GM10248 (cell line): ENCODE measurements at regions not wholly inside any gene's neighbourhood (a gene's known extent, or its start where the extent isn't known, plus 50 kb on each side); places are given as distances from the start of the nearest gene placed in this dataset.

Experiments
- CTCF ChIA-PET: fragments of 300-600 bp; sonication (Branson Sonifier 250); formaldehyde crosslinking; extraction: SDS; loops from one replicate; lab custom pipeline; 2021; ENCODE audit warnings: antibody characterized with exemption; lab: Yijun Ruan, JAX
- POLR2A ChIA-PET: fragments of 350-650 bp; sonication (Branson Sonifier 250); formaldehyde crosslinking; extraction: SDS; loops from one replicate; lab custom pipeline; 2020; ENCODE audit warnings: antibody characterized with exemption; lab: Yijun Ruan, JAX
- DNase-seq: peaks from one replicate; pipeline ENCODE4 v3.0.0; 2012; ENCODE audit errors: extremely low spot score
- CTCF ChIP-seq: IDR thresholded peaks from 2 replicates; pipeline ENCODE4 v1.5.1; 2012; ENCODE audit warnings: mild to moderate bottlenecking, low read depth; ENCODE audit errors: extremely low read depth, missing control alignments, control extremely low read depth

- TF ChIP-seq CTCF, result no peak
- DNase-seq, result no peak
- ChIA-PET POLR2A (no interaction called here), CTCF (interaction anchor here (0.8 kb wide), 1 partner anchor 11 kb away, joined by 3 read pairs; no protein-coding TSS in a partner anchor)
Measured at GRCh38 chr5:4212071-4212739, 616.6 kb downstream of the IRX1 start.

- ChIA-PET CTCF (no interaction called here), POLR2A (no interaction called here)
- DNase-seq, result no peak
- TF ChIP-seq CTCF, result no peak
Measured at GRCh38 chr5:4212981-4213819, 617.6 kb downstream of the IRX1 start.

- DNase-seq, result no peak
- ChIA-PET POLR2A (no interaction called here), CTCF (interaction anchor here (1.6 kb wide), 1 partner anchor 12 kb away, joined by 5 read pairs; no protein-coding TSS in a partner anchor)
- TF ChIP-seq CTCF, result no peak
Measured at GRCh38 chr5:4215143-4215542, 619.5 kb downstream of the IRX1 start.

- TF ChIP-seq CTCF, result no peak
- ChIA-PET CTCF (interaction anchor here (1.6 kb wide), 1 partner anchor 11 kb away, joined by 5 read pairs; no protein-coding TSS in a partner anchor), POLR2A (no interaction called here)
- DNase-seq, result no peak
Measured at GRCh38 chr5:4216142-4216541, 620.5 kb downstream of the IRX1 start.

- TF ChIP-seq CTCF, result no peak
- DNase-seq, result no peak
- ChIA-PET CTCF (no interaction called here), POLR2A (no interaction called here)
Measured at GRCh38 chr5:4220016-4220415, 624.4 kb downstream of the IRX1 start.

- ChIA-PET CTCF (no interaction called here), POLR2A (no interaction called here)
Measured at GRCh38 chr5:4221048-4221447, 625.4 kb downstream of the IRX1 start.

More at GRCh38 chr5:4221048-4221447, 625.4 kb downstream of the IRX1 start:
- no peak for TF ChIP-seq CTCF
- DNase-seq, result no peak
